ENCODE measurements at regions not wholly inside any gene's neighbourhood (a gene's known extent, or its start where the extent isn't known, plus 50 kb on each side); places are given as distances from the start of the nearest gene placed in this dataset.

- Mint-ChIP-seq H3K4me3 (no peak overlapping the region), H3K36me3 (no peaks in the 10 kb centered on the region), H3K4me1 (no peaks in the 10 kb centered on the region), H3K27me3 (no peaks in the 10 kb centered on the region), H3K9me3 (peaks cover 0 to 6% (median 0%) of the 10 kb centered on the region in 3 donors), H3K27ac (no peak overlapping the region)
- Histone ChIP-seq H3K27ac (ENCODE audit: low read length) (no peak overlapping the region), H3K27me3 (replicated peaks in 1 of 2; ENCODE audit: control insufficient read depth in 2 of 2, extremely low read depth in 1 of 2, insufficient read depth in 2 of 2, low read length in 1 of 2) (no peaks in the 10 kb centered on the region), H3K36me3 (ENCODE audit: control insufficient read depth in 2 of 2, extremely low read depth in 1 of 2, insufficient read depth in 1 of 2, low read length in 1 of 2) (no peaks in the 10 kb centered on the region), H3K4me3 (ENCODE audit: control insufficient read depth in 1 of 2, extremely low read depth in 1 of 2, low read length in 1 of 2) (no peak overlapping the region), H3K9me3 (no peaks in the 10 kb centered on the region), H3K4me1 (ENCODE audit: control insufficient read depth in 1 of 2, extremely low read depth in 1 of 2, insufficient read depth in 2 of 2, low read length in 2 of 2) (no peaks in the 10 kb centered on the region)
- no CpG with 5 or more reads among the region's 5 CpGs for WGBS (ENCODE audit: insufficient coverage)
- no peak for DNase-seq
- CTCF ChIA-PET, result no interaction called here
- POLR2A ChIA-PET, result interaction anchor here in 1 of 2 donors (1.0 kb wide), 1 partner anchor 167 kb away, joined by 4 read pairs; no protein-coding TSS in a partner anchor
- no peak for ATAC-seq (replicated peaks in 1 of 4)
Observed at GRCh38 chr9:28031521-28032267, 458.4 kb upstream of the C9orf72 start.

- Mint-ChIP-seq H3K4me3 (no peak overlapping the region), H3K27ac (no peak overlapping the region), H3K4me1 (no peaks in the 10 kb centered on the region), H3K9me3 (peaks cover 0 to 3% (median 0%) of the 10 kb centered on the region in 3 donors), H3K27me3 (no peaks in the 10 kb centered on the region), H3K36me3 (no peaks in the 10 kb centered on the region)
- no peaks in the 10 kb centered on the region for H3K9me3 ChIP-seq
- CTCF ChIA-PET, result no interaction called here
- H3K36me3 ChIP-seq (ENCODE audit: control insufficient read depth in 2 of 2, extremely low read depth in 1 of 2, insufficient read depth in 1 of 2, low read length in 1 of 2), result no peaks in the 10 kb centered on the region
- no CpG with 5 or more reads among the region's 2 CpGs for WGBS (ENCODE audit: insufficient coverage)
- DNase-seq, result no peak
- no peaks in the 10 kb centered on the region for H3K4me1 ChIP-seq (ENCODE audit: control insufficient read depth in 1 of 2, extremely low read depth in 1 of 2, insufficient read depth in 2 of 2, low read length in 2 of 2)
- no peak for ATAC-seq (replicated peaks in 1 of 4)
- no peak overlapping the region for H3K4me3 ChIP-seq (ENCODE audit: control insufficient read depth in 1 of 2, extremely low read depth in 1 of 2, low read length in 1 of 2)
- no peaks in the 10 kb centered on the region for H3K27me3 ChIP-seq (replicated peaks in 1 of 2; ENCODE audit: control insufficient read depth in 2 of 2, extremely low read depth in 1 of 2, insufficient read depth in 2 of 2, low read length in 1 of 2)
- no peak overlapping the region for H3K27ac ChIP-seq (ENCODE audit: low read length)
- POLR2A ChIA-PET, result no interaction called here
Observed at GRCh38 chr9:28032268-28032590, 458.9 kb upstream of the C9orf72 start.

GRCh38 chr9:28034242-28034641, 461.0 kb upstream of the C9orf72 start:
- DNase-seq (no peak), ATAC-seq (replicated peaks in 1 of 4) (no peak)
- Histone ChIP-seq H3K27ac (ENCODE audit: low read length) (no peak overlapping the region), H3K4me3 (ENCODE audit: control insufficient read depth in 1 of 2, extremely low read depth in 1 of 2, low read length in 1 of 2) (no peak overlapping the region), H3K4me1 (ENCODE audit: control insufficient read depth in 1 of 2, extremely low read depth in 1 of 2, insufficient read depth in 2 of 2, low read length in 2 of 2) (no peaks in the 10 kb centered on the region), H3K9me3 (no peaks in the 10 kb centered on the region), H3K27me3 (replicated peaks in 1 of 2; ENCODE audit: control insufficient read depth in 2 of 2, extremely low read depth in 1 of 2, insufficient read depth in 2 of 2, low read length in 1 of 2) (no peaks in the 10 kb centered on the region), H3K36me3 (ENCODE audit: control insufficient read depth in 2 of 2, extremely low read depth in 1 of 2, insufficient read depth in 1 of 2, low read length in 1 of 2) (no peaks in the 10 kb centered on the region)
- CTCF ChIA-PET, result no interaction called here
- H3K27me3 Mint-ChIP-seq, result no peaks in the 10 kb centered on the region
- H3K36me3 Mint-ChIP-seq, result no peaks in the 10 kb centered on the region
- no peak overlapping the region for H3K4me3 Mint-ChIP-seq
- POLR2A ChIA-PET, result no interaction called here
- peaks cover 0 to 3% (median 0%) of the 10 kb centered on the region in 3 donors for H3K9me3 Mint-ChIP-seq
- H3K27ac Mint-ChIP-seq, result no peak overlapping the region
- WGBS (ENCODE audit: insufficient coverage), result 90% methylated on average over 3 of the region's 6 CpGs
- H3K4me1 Mint-ChIP-seq, result no peaks in the 10 kb centered on the region

GRCh38 chr9:28037968-28038367, 464.7 kb upstream of the C9orf72 start:
- Mint-ChIP-seq H3K4me3 (no peak overlapping the region), H3K4me1 (no peaks in the 10 kb centered on the region), H3K9me3 (peaks cover 0 to 3% (median 0%) of the 10 kb centered on the region in 3 donors), H3K27me3 (no peaks in the 10 kb centered on the region), H3K27ac (no peak overlapping the region), H3K36me3 (no peaks in the 10 kb centered on the region)
- H3K9me3 ChIP-seq, result no peaks in the 10 kb centered on the region
- H3K4me1 ChIP-seq (ENCODE audit: control insufficient read depth in 1 of 2, extremely low read depth in 1 of 2, insufficient read depth in 2 of 2, low read length in 2 of 2), result no peaks in the 10 kb centered on the region
- H3K36me3 ChIP-seq (ENCODE audit: control insufficient read depth in 2 of 2, extremely low read depth in 1 of 2, insufficient read depth in 1 of 2, low read length in 1 of 2), result no peaks in the 10 kb centered on the region
- no CpG with 5 or more reads among the region's 1 CpG for WGBS (ENCODE audit: insufficient coverage)
- no peak overlapping the region for H3K27ac ChIP-seq (ENCODE audit: low read length)
- CTCF ChIA-PET, result no interaction called here
- no peak overlapping the region for H3K4me3 ChIP-seq (ENCODE audit: control insufficient read depth in 1 of 2, extremely low read depth in 1 of 2, low read length in 1 of 2)
- ATAC-seq (replicated peaks in 1 of 4) (no peak), DNase-seq (no peak)
- POLR2A ChIA-PET, result no interaction called here
- H3K27me3 ChIP-seq (replicated peaks in 1 of 2; ENCODE audit: control insufficient read depth in 2 of 2, extremely low read depth in 1 of 2, insufficient read depth in 2 of 2, low read length in 1 of 2), result no peaks in the 10 kb centered on the region

- Histone ChIP-seq H3K4me3 (ENCODE audit: control insufficient read depth in 1 of 2, extremely low read depth in 1 of 2, low read length in 1 of 2) (no peak overlapping the region), H3K9me3 (no peaks in the 10 kb centered on the region), H3K36me3 (ENCODE audit: control insufficient read depth in 2 of 2, extremely low read depth in 1 of 2, insufficient read depth in 1 of 2, low read length in 1 of 2) (no peaks in the 10 kb centered on the region), H3K27me3 (replicated peaks in 1 of 2; ENCODE audit: control insufficient read depth in 2 of 2, extremely low read depth in 1 of 2, insufficient read depth in 2 of 2, low read length in 1 of 2) (no peaks in the 10 kb centered on the region), H3K4me1 (ENCODE audit: control insufficient read depth in 1 of 2, extremely low read depth in 1 of 2, insufficient read depth in 2 of 2, low read length in 2 of 2) (no peaks in the 10 kb centered on the region), H3K27ac (ENCODE audit: low read length) (no peak overlapping the region)
- Mint-ChIP-seq H3K27me3 (no peaks in the 10 kb centered on the region), H3K4me1 (no peaks in the 10 kb centered on the region), H3K27ac (no peak overlapping the region), H3K9me3 (peaks cover 0 to 3% (median 0%) of the 10 kb centered on the region in 3 donors), H3K36me3 (no peaks in the 10 kb centered on the region), H3K4me3 (no peak overlapping the region)
- POLR2A ChIA-PET, result no interaction called here
- no peak for ATAC-seq (replicated peaks in 1 of 4)
- DNase-seq, result no peak
- CTCF ChIA-PET, result no interaction called here
- WGBS (ENCODE audit: insufficient coverage), result no CpG with 5 or more reads among the region's 3 CpGs
Observed at GRCh38 chr9:28045051-28045450, 471.8 kb upstream of the C9orf72 start.

GRCh38 chr9:28050046-28050445, 476.8 kb upstream of the C9orf72 start:
- no peak for ATAC-seq (replicated peaks in 1 of 4)
- Mint-ChIP-seq H3K36me3 (no peaks in the 10 kb centered on the region), H3K4me1 (no peaks in the 10 kb centered on the region), H3K4me3 (no peak overlapping the region), H3K9me3 (peaks cover 0 to 10% (median 3%) of the 10 kb centered on the region in 3 donors), H3K27ac (no peak overlapping the region), H3K27me3 (no peaks in the 10 kb centered on the region)
- Histone ChIP-seq H3K27ac (ENCODE audit: low read length) (no peak overlapping the region), H3K9me3 (no peaks in the 10 kb centered on the region), H3K36me3 (ENCODE audit: control insufficient read depth in 2 of 2, extremely low read depth in 1 of 2, insufficient read depth in 1 of 2, low read length in 1 of 2) (no peaks in the 10 kb centered on the region), H3K4me3 (ENCODE audit: control insufficient read depth in 1 of 2, extremely low read depth in 1 of 2, low read length in 1 of 2) (no peak overlapping the region), H3K4me1 (ENCODE audit: control insufficient read depth in 1 of 2, extremely low read depth in 1 of 2, insufficient read depth in 2 of 2, low read length in 2 of 2) (no peaks in the 10 kb centered on the region), H3K27me3 (replicated peaks in 1 of 2; ENCODE audit: control insufficient read depth in 2 of 2, extremely low read depth in 1 of 2, insufficient read depth in 2 of 2, low read length in 1 of 2) (no peaks in the 10 kb centered on the region)
- POLR2A ChIA-PET, result no interaction called here
- CTCF ChIA-PET, result no interaction called here
- no peak for DNase-seq

- DNase-seq (no peak), ATAC-seq (replicated peaks in 1 of 4) (no peak)
- H3K4me3 Mint-ChIP-seq, result no peak overlapping the region
- H3K9me3 Mint-ChIP-seq, result peaks cover 0 to 10% (median 3%) of the 10 kb centered on the region in 3 donors
- CTCF ChIA-PET, result no interaction called here
- H3K27ac Mint-ChIP-seq, result no peak overlapping the region
- H3K27me3 Mint-ChIP-seq, result no peaks in the 10 kb centered on the region
- no peaks in the 10 kb centered on the region for H3K4me1 Mint-ChIP-seq
- H3K4me1 ChIP-seq (ENCODE audit: control insufficient read depth in 1 of 2, extremely low read depth in 1 of 2, insufficient read depth in 2 of 2, low read length in 2 of 2), result no peaks in the 10 kb centered on the region
- no peaks in the 10 kb centered on the region for H3K36me3 ChIP-seq (ENCODE audit: control insufficient read depth in 2 of 2, extremely low read depth in 1 of 2, insufficient read depth in 1 of 2, low read length in 1 of 2)
- H3K36me3 Mint-ChIP-seq, result no peaks in the 10 kb centered on the region
- no peaks in the 10 kb centered on the region for H3K27me3 ChIP-seq (replicated peaks in 1 of 2; ENCODE audit: control insufficient read depth in 2 of 2, extremely low read depth in 1 of 2, insufficient read depth in 2 of 2, low read length in 1 of 2)
- no CpG with 5 or more reads among the region's 2 CpGs for WGBS (ENCODE audit: insufficient coverage)
- H3K4me3 ChIP-seq (ENCODE audit: control insufficient read depth in 1 of 2, extremely low read depth in 1 of 2, low read length in 1 of 2), result no peak overlapping the region
- no peaks in the 10 kb centered on the region for H3K9me3 ChIP-seq
- POLR2A ChIA-PET, result no interaction called here
- no peak overlapping the region for H3K27ac ChIP-seq (ENCODE audit: low read length)
Observed at GRCh38 chr9:28050941-28051340, 477.7 kb upstream of the C9orf72 start.

Measured in T-cell (primary cell).